Fibroblast of pulmonary artery (primary cell): ENCODE measurements at regions not wholly inside any gene's neighbourhood (a gene's known extent, or its start where the extent isn't known, plus 50 kb on each side); places are given as distances from the start of the nearest gene placed in this dataset.

Experiments used
- DNase-seq: peaks from one replicate; pipeline ENCODE4 v3.0.0-alpha.2; 2010; ENCODE audit warnings: low read depth
- H3K4me3 ChIP-seq: replicated peaks from 2 replicates; pipeline ENCODE4 v1.5.1; 2011; ENCODE audit warnings: low read depth, mild to moderate bottlenecking, control low read depth, low read length, moderate library complexity
- CTCF ChIP-seq: IDR thresholded peaks from 2 replicates; pipeline ENCODE4 v1.5.1; 2011; ENCODE audit warnings: mild to moderate bottlenecking, control low read depth, low read length, inconsistent platforms; ENCODE audit errors: missing control alignments

- no peak for DNase-seq
- TF ChIP-seq CTCF, result no peak
- H3K4me3 ChIP-seq, result no peak overlapping the region
Measured at GRCh38 chr7:145599376-145599775, 517.2 kb upstream of the CNTNAP2 start.

- no peak for TF ChIP-seq CTCF
- DNase-seq, result no peak
Measured at GRCh38 chr7:145584401-145584800, 532.2 kb upstream of the CNTNAP2 start.

GRCh38 chr7:145582742-145583303, 533.8 kb upstream of the CNTNAP2 start:
- H3K4me3 ChIP-seq, result no peak overlapping the region
- no peak for DNase-seq
- TF ChIP-seq CTCF, result no peak

More at GRCh38 chr7:145584401-145584800, 532.2 kb upstream of the CNTNAP2 start:
- no peak overlapping the region for H3K4me3 ChIP-seq

DNA sequence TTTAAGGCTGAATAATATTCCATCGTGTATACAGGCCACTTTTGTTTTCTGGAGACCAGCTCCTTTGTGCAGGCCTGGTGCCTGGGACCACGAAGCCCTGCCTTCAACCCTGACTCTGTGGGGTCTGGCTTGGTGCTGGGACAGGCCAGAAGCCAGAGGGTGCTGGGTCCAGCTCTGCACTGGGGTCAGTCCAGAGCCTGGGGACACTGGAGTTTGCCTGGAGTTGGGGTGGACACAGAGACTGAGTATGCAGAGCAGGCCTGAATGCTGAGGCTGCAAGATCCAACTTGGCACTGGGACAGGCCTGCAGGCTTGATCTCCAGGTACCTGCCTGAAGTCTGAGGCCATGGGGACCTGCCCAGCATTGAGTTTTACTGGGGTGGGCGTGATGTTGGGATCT, 558.8 kb upstream of the CNTNAP2 start:
- DNase-seq, result no peak
- TF ChIP-seq CTCF, result no peak
- no peak overlapping the region for H3K4me3 ChIP-seq

DNA sequence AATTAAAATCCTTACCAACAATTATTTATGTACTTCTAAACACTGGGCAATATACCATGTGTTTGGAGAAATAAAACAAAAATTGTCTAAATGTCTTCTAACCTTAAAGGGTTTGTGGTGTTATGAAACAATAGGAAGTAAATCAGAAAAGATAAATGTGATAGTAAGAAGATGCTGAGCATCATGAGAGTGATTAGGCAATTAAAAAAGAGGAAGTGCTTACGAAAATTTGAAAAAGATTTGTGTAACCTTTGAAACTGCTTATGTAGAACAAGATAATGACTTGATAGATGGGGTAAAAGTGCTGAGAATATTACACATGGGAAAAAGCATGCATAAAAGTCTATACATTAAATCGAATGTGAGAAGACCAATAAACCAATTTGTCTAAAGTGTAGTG, 573.4 kb upstream of the CNTNAP2 start:
- DNase-seq, result no peak
- H3K4me3 ChIP-seq, result no peak overlapping the region
- no peak for TF ChIP-seq CTCF

- DNase-seq, result no peak
- no peak for TF ChIP-seq CTCF
- no peak overlapping the region for H3K4me3 ChIP-seq
Measured at GRCh38 chr7:145539910-145540309, 576.7 kb upstream of the CNTNAP2 start.

DNA sequence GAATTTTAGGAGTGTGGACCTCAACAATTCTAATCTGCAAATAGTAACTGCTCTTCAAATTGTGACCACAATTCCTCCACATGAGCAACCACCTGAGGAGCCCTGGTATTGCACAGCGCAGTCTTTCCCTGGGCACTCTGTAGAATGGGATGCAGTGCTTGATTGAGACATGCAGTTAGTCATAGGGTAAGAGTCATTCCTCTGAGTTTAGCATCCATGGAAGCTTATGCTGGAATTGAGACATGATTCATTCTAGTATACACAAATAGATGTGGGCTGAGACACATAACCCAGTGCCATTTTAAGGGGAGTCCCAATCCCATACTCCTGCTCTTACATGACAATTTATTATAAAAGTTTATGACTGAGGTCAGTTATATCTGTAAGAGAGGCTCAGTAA, 582.3 kb upstream of the CNTNAP2 start:
- TF ChIP-seq CTCF, result no peak
- no peak overlapping the region for H3K4me3 ChIP-seq
- no peak for DNase-seq
